ENCODE measurements at regions not wholly inside any gene's neighbourhood (a gene's known extent, or its start where the extent isn't known, plus 50 kb on each side); places are given as distances from the start of the nearest gene placed in this dataset.

- TF ChIP-seq EZH2 (IDR thresholded peaks at IDR 0.05; ENCODE audit: borderline replicate concordance, low read depth, low read length, poor library complexity, severe bottlenecking) (no peak), CTCF (conservative IDR thresholded peaks at IDR 0.05; ENCODE audit: low read depth, low read length) (no peak)
These were observed 574.0 kb downstream of the NTRK3 start for GRCh38 chr15:87682527-87682926.

Data from A673 (cell line).